ENCODE measurements at regions not wholly inside any gene's neighbourhood (a gene's known extent, or its start where the extent isn't known, plus 50 kb on each side); places are given as distances from the start of the nearest gene placed in this dataset.

GRCh38 chr7:8965177-8965576 is 531.8 kb downstream of the NXPH1 start:
- TF ChIP-seq CTCF (IDR thresholded peaks at IDR 0.05; ENCODE audit: insufficient read depth, low read length, poor library complexity, severe bottlenecking) (no peak), EZH2phosphoT487 (conservative IDR thresholded peaks at IDR 0.05; ENCODE audit: low read length) (no peak)
